ENCODE measurements at regions not wholly inside any gene's neighbourhood (a gene's known extent, or its start where the extent isn't known, plus 50 kb on each side); places are given as distances from the start of the nearest gene placed in this dataset.

- Histone ChIP-seq H3K9ac (ENCODE audit: low read length) (no peak overlapping the region), H3K9me3 (ENCODE audit: control insufficient read depth, low read length) (no peaks in the 10 kb centered on the region), H3K4me3 (ENCODE audit: low read length) (no peak overlapping the region), H3K27me3 (replicated peaks; ENCODE audit: control insufficient read depth, insufficient read depth, low read length) (no peaks in the 10 kb centered on the region), H3K4me1 (ENCODE audit: control insufficient read depth, insufficient read depth, low read length) (peaks cover 13% of the 10 kb centered on the region), H3K36me3 (ENCODE audit: control insufficient read depth, insufficient read depth, low read length, severe bottlenecking) (no peaks in the 10 kb centered on the region)
- DNase-seq (ENCODE audit: low read depth): no peak
These were observed 975.2 kb upstream of the GHITM start for GRCh38 chr10:83164156-83164555.

GRCh38 chr10:83165265-83165664 is 974.0 kb upstream of the GHITM start:
- no peaks in the 10 kb centered on the region for H3K27me3 ChIP-seq (replicated peaks; ENCODE audit: control insufficient read depth, insufficient read depth, low read length)
- DNase-seq (ENCODE audit: low read depth): peak; percentile 73
- no peak overlapping the region for H3K9ac ChIP-seq (ENCODE audit: low read length)
- H3K4me1 ChIP-seq (ENCODE audit: control insufficient read depth, insufficient read depth, low read length): peaks cover 13% of the 10 kb centered on the region
- H3K36me3 ChIP-seq (ENCODE audit: control insufficient read depth, insufficient read depth, low read length, severe bottlenecking): no peaks in the 10 kb centered on the region
- no peak overlapping the region for H3K4me3 ChIP-seq (ENCODE audit: low read length)
- no peaks in the 10 kb centered on the region for H3K9me3 ChIP-seq (ENCODE audit: control insufficient read depth, low read length)

GRCh38 chr10:83166344-83166743 is 973.0 kb upstream of the GHITM start:
- Histone ChIP-seq H3K4me3 (ENCODE audit: low read length) (no peak overlapping the region), H3K9ac (ENCODE audit: low read length) (no peak overlapping the region), H3K27me3 (replicated peaks; ENCODE audit: control insufficient read depth, insufficient read depth, low read length) (no peaks in the 10 kb centered on the region), H3K9me3 (ENCODE audit: control insufficient read depth, low read length) (no peaks in the 10 kb centered on the region), H3K4me1 (ENCODE audit: control insufficient read depth, insufficient read depth, low read length) (peaks cover 13% of the 10 kb centered on the region), H3K36me3 (ENCODE audit: control insufficient read depth, insufficient read depth, low read length, severe bottlenecking) (no peaks in the 10 kb centered on the region)
- peak; percentile 6 for DNase-seq (ENCODE audit: low read depth)

- Histone ChIP-seq H3K9ac (ENCODE audit: low read length) (no peak overlapping the region), H3K9me3 (ENCODE audit: control insufficient read depth, low read length) (no peaks in the 10 kb centered on the region), H3K4me3 (ENCODE audit: low read length) (no peak overlapping the region), H3K27me3 (replicated peaks; ENCODE audit: control insufficient read depth, insufficient read depth, low read length) (no peaks in the 10 kb centered on the region), H3K36me3 (ENCODE audit: control insufficient read depth, insufficient read depth, low read length, severe bottlenecking) (no peaks in the 10 kb centered on the region), H3K4me1 (ENCODE audit: control insufficient read depth, insufficient read depth, low read length) (peaks cover 13% of the 10 kb centered on the region)
- no peak for DNase-seq (ENCODE audit: low read depth)
These were observed 972.2 kb upstream of the GHITM start for GRCh38 chr10:83167081-83167480.

- DNase-seq (ENCODE audit: low read depth): no peak
These were observed 962.4 kb upstream of the GHITM start for GRCh38 chr10:83176901-83177300.

GRCh38 chr10:83178526-83178925 is 960.8 kb upstream of the GHITM start:
- Histone ChIP-seq H3K36me3 (ENCODE audit: control insufficient read depth, insufficient read depth, low read length, severe bottlenecking) (no peaks in the 10 kb centered on the region), H3K4me1 (ENCODE audit: control insufficient read depth, insufficient read depth, low read length) (no peaks in the 10 kb centered on the region), H3K27me3 (replicated peaks; ENCODE audit: control insufficient read depth, insufficient read depth, low read length) (no peaks in the 10 kb centered on the region), H3K4me3 (ENCODE audit: low read length) (no peak overlapping the region), H3K9ac (ENCODE audit: low read length) (no peak overlapping the region), H3K9me3 (ENCODE audit: control insufficient read depth, low read length) (no peaks in the 10 kb centered on the region)
- no peak for DNase-seq (ENCODE audit: low read depth)

More at GRCh38 chr10:83176901-83177300, 962.4 kb upstream of the GHITM start:
- Histone ChIP-seq H3K4me1 (ENCODE audit: control insufficient read depth, insufficient read depth, low read length) (no peaks in the 10 kb centered on the region), H3K9ac (ENCODE audit: low read length) (no peak overlapping the region), H3K36me3 (ENCODE audit: control insufficient read depth, insufficient read depth, low read length, severe bottlenecking) (no peaks in the 10 kb centered on the region), H3K27me3 (replicated peaks; ENCODE audit: control insufficient read depth, insufficient read depth, low read length) (no peaks in the 10 kb centered on the region), H3K9me3 (ENCODE audit: control insufficient read depth, low read length) (no peaks in the 10 kb centered on the region), H3K4me3 (ENCODE audit: low read length) (no peak overlapping the region)

- H3K9ac ChIP-seq (ENCODE audit: low read length): no peak overlapping the region
- no peak for DNase-seq (ENCODE audit: low read depth)
- H3K27me3 ChIP-seq (replicated peaks; ENCODE audit: control insufficient read depth, insufficient read depth, low read length): no peaks in the 10 kb centered on the region
- no peak overlapping the region for H3K4me3 ChIP-seq (ENCODE audit: low read length)
- no peaks in the 10 kb centered on the region for H3K4me1 ChIP-seq (ENCODE audit: control insufficient read depth, insufficient read depth, low read length)
- H3K9me3 ChIP-seq (ENCODE audit: control insufficient read depth, low read length): no peaks in the 10 kb centered on the region
- H3K36me3 ChIP-seq (ENCODE audit: control insufficient read depth, insufficient read depth, low read length, severe bottlenecking): no peaks in the 10 kb centered on the region
These were observed 959.9 kb upstream of the GHITM start for GRCh38 chr10:83179371-83179770.

- Histone ChIP-seq H3K9me3 (ENCODE audit: control insufficient read depth, low read length) (no peaks in the 10 kb centered on the region), H3K4me1 (ENCODE audit: control insufficient read depth, insufficient read depth, low read length) (no peaks in the 10 kb centered on the region), H3K36me3 (ENCODE audit: control insufficient read depth, insufficient read depth, low read length, severe bottlenecking) (no peaks in the 10 kb centered on the region), H3K27me3 (replicated peaks; ENCODE audit: control insufficient read depth, insufficient read depth, low read length) (no peaks in the 10 kb centered on the region), H3K4me3 (ENCODE audit: low read length) (no peak overlapping the region), H3K9ac (ENCODE audit: low read length) (no peak overlapping the region)
- no peak for DNase-seq (ENCODE audit: low read depth)
These were observed 957.2 kb upstream of the GHITM start for GRCh38 chr10:83182076-83182475.

GRCh38 chr10:83184641-83185040 is 954.7 kb upstream of the GHITM start:
- Histone ChIP-seq H3K9me3 (ENCODE audit: control insufficient read depth, low read length) (no peaks in the 10 kb centered on the region), H3K36me3 (ENCODE audit: control insufficient read depth, insufficient read depth, low read length, severe bottlenecking) (no peaks in the 10 kb centered on the region), H3K9ac (ENCODE audit: low read length) (no peak overlapping the region), H3K4me1 (ENCODE audit: control insufficient read depth, insufficient read depth, low read length) (no peaks in the 10 kb centered on the region), H3K4me3 (ENCODE audit: low read length) (no peak overlapping the region), H3K27me3 (replicated peaks; ENCODE audit: control insufficient read depth, insufficient read depth, low read length) (no peaks in the 10 kb centered on the region)
- peak; percentile 20 for DNase-seq (ENCODE audit: low read depth)

GRCh38 chr10:83190614-83191013 is 948.7 kb upstream of the GHITM start:
- Histone ChIP-seq H3K4me1 (ENCODE audit: control insufficient read depth, insufficient read depth, low read length) (no peaks in the 10 kb centered on the region), H3K27me3 (replicated peaks; ENCODE audit: control insufficient read depth, insufficient read depth, low read length) (no peaks in the 10 kb centered on the region), H3K4me3 (ENCODE audit: low read length) (no peak overlapping the region), H3K9me3 (ENCODE audit: control insufficient read depth, low read length) (no peaks in the 10 kb centered on the region), H3K36me3 (ENCODE audit: control insufficient read depth, insufficient read depth, low read length, severe bottlenecking) (no peaks in the 10 kb centered on the region), H3K9ac (ENCODE audit: low read length) (no peak overlapping the region)
- DNase-seq (ENCODE audit: low read depth): no peak

- peak; percentile 48 for DNase-seq (ENCODE audit: low read depth)
- Histone ChIP-seq H3K9ac (ENCODE audit: low read length) (no peak overlapping the region), H3K9me3 (ENCODE audit: control insufficient read depth, low read length) (no peaks in the 10 kb centered on the region), H3K4me1 (ENCODE audit: control insufficient read depth, insufficient read depth, low read length) (no peaks in the 10 kb centered on the region), H3K4me3 (ENCODE audit: low read length) (no peak overlapping the region), H3K36me3 (ENCODE audit: control insufficient read depth, insufficient read depth, low read length, severe bottlenecking) (no peaks in the 10 kb centered on the region), H3K27me3 (replicated peaks; ENCODE audit: control insufficient read depth, insufficient read depth, low read length) (no peaks in the 10 kb centered on the region)
These were observed 946.3 kb upstream of the GHITM start for GRCh38 chr10:83193026-83193425.

- H3K27me3 ChIP-seq (replicated peaks; ENCODE audit: control insufficient read depth, insufficient read depth, low read length): no peaks in the 10 kb centered on the region
- no peaks in the 10 kb centered on the region for H3K4me1 ChIP-seq (ENCODE audit: control insufficient read depth, insufficient read depth, low read length)
- no peaks in the 10 kb centered on the region for H3K9me3 ChIP-seq (ENCODE audit: control insufficient read depth, low read length)
- no peak for DNase-seq (ENCODE audit: low read depth)
- no peaks in the 10 kb centered on the region for H3K36me3 ChIP-seq (ENCODE audit: control insufficient read depth, insufficient read depth, low read length, severe bottlenecking)
- H3K4me3 ChIP-seq (ENCODE audit: low read length): no peak overlapping the region
- no peak overlapping the region for H3K9ac ChIP-seq (ENCODE audit: low read length)
These were observed 944.3 kb upstream of the GHITM start for GRCh38 chr10:83195021-83195420.
